GM18511 (cell line): ENCODE measurements at regions not wholly inside any gene's neighbourhood (a gene's known extent, or its start where the extent isn't known, plus 50 kb on each side); places are given as distances from the start of the nearest gene placed in this dataset.
A peak's percentile ranks its signal among the peaks of the same experiment; 100 is the strongest.
"Not testable (repeated sequence)": the region's sequence is repeated elsewhere in the genome, so short reads cannot be mapped to it uniquely, and the experiment has no call there.

Experiments used
- ATAC-seq: cut with Tn5 transposase; IDR thresholded peaks from one replicate; pipeline ENCODE4 v1.9.1; 2021; ENCODE audit warnings: mild to moderate bottlenecking, moderate library complexity; ENCODE audit not compliant: unreplicated experiment

DNA sequence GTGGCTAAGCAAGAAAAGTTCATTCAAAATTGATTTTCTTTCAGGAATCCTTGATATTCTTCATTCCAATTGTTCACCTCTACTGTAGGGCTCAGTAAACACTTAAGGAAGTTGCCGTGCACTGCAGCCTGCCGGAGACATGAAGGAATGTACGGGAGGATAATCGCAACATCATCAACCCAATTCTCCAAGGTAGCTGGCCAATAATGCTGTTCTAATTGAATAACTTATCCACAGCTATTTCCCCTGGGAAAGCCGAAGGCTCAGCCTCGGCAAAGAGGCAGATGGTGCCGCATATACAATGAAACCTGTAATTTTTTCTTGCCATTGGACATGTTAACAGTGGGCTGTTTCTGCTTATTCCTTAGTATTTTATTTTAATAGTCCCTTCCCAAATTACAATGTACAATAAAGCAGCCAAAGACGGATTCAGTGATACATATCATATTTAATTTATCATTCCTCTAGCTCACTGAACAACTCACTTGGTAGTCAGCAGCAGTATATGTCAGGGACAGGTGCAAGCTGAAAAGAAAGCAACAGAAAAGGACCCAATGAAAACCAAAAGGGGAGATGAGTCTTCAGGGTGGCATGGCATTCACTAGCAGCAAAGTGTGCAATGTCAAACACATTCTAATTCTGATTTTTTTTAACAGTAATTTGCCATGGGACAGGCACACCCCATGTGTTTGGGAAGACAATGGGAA lies 420.5 kb upstream of the KLF12 start:
- ATAC-seq = no peak

DNA sequence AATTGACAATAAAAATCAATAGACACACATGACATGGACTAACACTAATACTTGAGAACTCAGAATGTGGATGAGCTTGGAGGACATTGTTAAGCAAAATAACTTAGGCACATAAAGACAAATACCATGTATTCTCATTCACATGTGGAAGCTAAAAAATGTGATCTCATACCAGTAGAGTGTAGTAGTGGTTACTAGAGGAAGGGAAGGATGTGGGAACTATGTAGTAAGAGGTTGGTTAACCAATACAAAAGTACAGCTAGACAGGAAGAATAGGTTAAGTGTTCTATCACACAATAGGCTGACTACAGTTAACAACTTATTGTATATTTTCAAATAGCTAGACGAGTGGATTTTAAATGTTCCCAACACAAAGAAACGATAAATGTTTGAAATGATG lies 415.8 kb upstream of the KLF12 start:
- no peak for ATAC-seq

DNA sequence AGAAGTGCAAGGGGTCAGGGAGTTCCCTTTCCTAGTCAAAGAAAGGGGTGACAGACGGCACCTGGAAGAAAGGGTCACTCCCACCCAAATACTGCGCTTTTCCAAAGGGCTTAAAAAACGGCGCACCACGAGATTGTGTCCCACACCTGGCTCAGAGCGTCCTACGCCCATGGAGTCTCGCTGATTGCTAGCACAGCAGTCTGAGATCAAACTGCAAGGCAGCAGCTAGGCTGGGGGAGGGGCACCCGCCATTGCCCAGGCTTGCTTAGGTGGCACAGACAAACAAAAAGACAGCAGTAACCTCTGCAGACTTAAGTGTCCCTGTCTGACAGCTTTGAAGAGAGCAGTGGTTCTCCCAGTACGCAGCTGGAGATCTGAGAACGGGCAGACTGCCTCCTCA lies 402.4 kb upstream of the KLF12 start:
- not testable (repeated sequence) for ATAC-seq

DNA sequence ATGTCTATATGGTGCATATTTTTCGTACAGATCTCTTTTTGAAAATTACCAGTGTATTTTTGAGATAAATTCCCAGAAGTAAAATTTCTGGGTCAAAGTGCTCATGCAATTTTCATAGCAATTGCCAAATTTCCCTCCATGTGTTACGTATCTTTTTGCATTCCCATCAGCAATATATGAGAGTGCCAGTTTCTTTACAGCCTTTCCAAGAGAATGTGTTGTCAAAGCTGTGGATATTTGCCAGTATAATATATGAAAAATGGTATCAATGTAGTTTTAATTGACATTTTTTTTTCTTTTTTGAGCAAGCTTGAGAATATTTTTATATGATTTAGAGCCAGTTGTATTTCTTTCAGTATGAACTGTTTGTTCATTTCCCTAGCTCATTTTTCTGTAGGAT lies 399.0 kb upstream of the KLF12 start:
- ATAC-seq = no peak

DNA sequence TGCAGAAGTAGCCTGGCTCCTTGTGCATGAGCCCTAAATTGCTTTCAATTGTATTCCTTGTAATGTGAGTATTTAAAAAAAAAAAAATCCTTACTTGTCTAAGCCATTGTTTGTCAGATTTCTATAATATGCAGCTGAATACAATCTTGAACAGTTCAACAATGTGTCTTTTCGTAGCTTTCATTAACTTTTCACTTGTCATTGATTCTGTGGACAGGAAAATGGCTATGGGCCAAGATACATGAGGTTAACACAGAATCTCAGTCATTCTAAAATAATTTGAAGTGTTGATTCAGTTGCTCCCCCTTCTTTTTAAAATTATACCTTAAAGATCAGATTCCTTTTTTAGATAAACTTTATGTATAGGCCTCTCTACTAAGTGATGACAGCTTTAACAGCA lies 395.8 kb upstream of the KLF12 start:
- no peak for ATAC-seq

DNA sequence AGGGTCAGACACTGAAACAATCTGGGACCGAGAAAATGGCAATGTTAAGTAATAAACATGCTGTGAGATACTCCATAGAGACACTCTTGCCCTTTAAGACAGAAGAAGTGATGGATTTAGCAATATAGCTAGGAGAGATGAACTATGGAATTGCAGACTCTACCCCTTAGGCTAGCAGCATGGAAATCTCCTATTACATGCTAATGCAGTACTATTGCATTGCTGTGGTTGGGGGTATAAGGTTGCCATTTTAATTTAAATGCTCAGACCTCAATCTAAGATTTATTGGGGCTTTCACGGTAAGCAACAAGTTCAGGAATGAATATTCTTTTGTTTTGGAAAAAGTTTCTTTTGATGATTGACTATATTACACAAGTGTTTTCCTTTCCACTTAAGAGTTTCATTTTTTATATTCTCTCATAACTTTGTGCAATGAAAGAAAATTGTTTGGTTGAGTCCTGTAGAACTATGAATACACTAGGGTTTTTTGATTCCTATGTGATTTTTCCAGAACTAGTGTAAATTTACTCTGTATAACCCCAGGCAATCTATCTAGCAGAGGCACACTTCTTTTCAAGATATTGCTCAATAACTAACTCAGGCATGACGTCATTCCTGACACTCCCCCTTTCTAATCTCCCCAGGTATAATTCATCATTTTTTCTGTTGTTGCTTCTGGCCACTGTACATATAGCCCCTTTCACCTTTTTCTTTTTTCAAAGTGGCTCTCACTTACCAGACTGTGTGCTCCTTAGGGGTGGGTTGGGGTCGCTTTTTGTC lies 394.7 kb upstream of the KLF12 start:
- no peak for ATAC-seq

DNA sequence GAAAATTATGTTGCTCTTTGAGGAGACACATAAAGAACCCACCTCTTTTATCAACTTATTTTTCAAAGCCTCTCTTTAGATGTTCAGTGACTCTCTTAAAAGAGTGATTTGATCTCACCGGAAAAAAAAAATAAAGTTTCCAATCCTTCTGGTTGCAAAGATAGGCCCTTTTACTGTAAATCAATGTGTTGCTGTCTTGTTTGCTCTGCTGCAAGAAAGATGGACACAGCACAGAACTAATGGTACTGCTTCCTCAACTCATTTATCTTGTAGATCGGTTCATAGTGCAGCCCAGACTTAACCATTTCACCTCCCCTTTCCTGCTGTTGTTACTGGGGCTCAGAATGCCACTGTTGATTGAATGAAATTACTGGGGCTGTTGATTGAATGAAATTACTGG lies 388.9 kb upstream of the KLF12 start:
- ATAC-seq = no peak

DNA sequence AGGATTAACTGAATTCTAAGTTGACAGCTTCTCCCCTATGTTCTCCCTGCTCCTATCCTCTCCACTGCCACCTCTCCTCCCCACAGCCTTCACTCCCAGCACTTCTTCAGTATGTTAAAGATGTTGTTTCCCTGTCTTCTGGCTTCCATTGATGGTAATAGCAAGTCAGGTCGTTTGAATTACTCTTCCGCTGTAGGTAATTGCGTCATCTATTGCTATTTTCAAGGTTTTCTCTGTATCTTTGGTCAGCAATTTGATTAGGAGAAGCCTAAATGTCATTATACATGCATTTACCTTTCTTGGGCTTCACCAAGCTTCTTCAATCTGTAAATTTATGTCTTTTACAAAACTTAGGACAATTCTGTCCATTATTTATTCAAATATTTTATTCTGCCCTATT lies 377.3 kb upstream of the KLF12 start:
- no peak for ATAC-seq

DNA sequence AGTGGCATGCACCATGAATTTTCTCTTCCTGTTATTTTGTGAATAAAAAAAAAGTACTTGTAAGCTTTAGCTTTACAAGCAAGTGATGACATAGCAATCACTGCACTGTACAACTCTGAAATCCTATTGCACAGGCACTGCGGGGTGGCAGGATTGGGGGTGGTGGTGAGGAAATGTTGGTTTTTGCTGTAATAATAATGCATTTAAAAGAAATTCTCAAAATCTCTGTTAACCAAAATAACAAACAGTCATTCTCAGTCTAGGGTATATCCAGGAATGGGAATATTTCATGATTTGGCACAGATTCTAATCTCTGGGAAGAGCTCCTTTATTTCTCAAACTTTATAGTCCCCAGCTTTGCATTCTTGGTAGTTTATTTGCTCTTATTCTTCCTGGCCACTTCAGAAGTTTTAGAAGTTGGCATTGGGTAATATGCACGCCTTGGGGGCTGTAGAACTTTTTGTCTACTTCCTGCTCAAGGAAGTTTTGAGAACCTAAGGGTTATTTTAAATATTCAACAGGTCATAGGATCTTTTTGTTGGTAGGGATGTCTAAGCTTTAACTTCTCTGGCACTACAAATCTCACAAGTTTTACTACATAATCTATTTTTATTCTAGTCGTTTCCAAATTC lies 353.0 kb upstream of the KLF12 start:
- no peak for ATAC-seq

DNA sequence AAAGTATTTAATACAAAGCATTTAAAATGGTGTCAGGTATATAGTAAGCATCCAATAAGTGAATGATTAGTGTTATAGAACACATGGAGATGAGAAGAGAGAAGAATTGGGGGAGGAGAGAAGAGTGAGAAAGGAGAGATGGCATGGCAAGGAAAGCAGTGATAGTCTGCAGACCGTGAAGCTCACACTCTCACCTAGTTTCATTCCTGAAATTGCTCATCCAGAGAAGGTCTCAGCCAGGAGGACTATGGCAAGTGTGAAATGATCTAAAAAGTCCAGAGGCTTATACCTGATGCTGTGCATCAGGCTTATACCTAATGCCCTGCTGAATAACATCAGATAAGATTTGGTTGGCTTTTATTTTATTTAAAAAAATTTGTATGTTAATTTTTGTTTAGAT lies 351.6 kb upstream of the KLF12 start:
- ATAC-seq = no peak

DNA sequence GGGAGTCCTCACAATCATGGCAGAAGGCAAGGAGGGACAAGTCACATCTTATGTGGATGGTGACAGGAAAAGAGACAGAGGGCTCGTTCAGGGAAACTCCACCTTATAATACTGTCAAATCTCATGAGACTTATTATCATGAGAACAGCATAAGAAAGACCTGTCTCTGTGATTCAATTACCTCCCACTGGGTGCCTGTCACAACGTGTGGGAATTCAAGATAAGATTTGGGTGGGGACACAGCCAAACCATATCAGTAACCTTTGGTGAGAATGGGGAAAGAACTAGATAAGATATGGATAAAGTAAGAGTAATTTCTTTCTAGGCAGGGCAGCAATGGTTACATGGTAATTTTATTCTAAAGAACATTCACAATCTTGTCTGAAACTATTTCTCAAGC lies 344.9 kb upstream of the KLF12 start:
- no peak for ATAC-seq

DNA sequence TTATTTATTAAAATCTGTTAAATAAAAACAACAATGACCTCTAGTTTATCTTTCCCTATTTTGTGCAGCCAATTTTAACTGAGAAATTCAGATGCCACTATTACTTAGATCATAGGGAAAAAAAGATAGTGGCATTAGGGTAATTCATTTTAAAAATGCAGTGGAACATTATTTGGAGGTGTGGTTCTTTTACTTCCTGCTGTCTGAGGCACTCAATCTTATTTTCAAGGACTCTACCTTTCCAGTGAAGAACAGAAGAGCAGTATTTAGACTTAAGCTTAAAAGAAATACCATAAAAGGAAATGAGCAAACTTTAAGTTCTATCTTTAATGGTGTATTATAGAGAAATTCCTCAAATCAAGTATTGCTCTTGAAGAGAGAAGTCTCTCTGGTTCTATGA lies 342.6 kb upstream of the KLF12 start:
- ATAC-seq = no peak

DNA sequence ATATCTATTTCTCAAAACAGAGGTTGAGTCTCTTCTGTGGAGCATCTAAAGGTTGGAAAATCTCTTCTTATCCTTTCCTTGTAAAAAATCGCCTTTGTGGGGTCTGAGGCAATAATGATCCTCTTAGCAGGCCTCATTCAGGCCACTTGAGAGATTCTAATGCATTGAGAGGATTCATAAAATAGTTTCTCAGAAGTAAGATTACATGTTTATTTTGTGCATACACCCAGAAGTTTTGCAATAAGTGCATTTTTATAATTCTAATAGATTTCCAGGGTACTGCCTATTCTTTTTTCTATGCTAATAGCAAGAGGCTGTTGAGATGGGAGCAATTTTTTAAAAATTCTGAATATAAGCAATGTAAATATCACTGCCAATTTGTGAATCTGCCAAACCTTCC lies 342.2 kb upstream of the KLF12 start:
- ATAC-seq = no peak

DNA sequence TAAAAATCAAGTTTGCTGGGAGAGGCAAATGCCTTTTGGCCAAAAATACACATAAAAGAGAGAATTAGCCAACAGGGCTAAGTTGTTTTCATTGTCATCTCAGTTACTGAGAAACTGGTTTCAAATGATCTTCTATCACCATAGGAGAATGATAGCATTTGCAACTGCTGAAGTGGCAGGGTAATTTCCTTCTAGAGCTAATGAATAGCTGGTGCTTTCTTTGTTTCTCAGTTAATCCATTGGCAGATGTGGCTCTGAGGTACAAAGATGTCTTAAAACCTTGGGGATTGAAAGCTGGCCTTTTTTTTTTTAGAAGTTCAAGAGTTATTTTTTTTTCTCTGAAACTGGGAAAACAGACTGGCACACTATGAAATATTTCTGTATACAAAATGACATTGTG lies 332.7 kb upstream of the KLF12 start:
- no peak for ATAC-seq

DNA sequence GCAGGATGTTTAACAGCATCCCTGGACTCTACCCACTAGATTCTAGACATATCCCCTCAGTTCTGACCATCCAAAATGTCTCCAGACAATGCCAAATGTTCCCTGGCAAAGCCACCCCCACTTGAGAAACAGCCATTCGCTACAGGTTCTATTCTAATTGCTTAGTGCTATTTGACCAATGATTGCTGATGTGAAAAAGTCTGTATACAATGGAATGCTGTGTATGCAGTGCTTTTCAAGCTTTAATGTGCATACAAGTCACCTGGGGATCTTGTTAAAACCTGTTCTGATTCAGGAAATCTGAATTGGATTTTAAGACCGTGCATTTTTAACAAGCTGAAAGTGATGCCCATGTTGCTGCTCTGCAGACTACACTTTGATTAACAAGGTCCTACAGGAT lies 331.8 kb upstream of the KLF12 start:
- ATAC-seq = no peak

DNA sequence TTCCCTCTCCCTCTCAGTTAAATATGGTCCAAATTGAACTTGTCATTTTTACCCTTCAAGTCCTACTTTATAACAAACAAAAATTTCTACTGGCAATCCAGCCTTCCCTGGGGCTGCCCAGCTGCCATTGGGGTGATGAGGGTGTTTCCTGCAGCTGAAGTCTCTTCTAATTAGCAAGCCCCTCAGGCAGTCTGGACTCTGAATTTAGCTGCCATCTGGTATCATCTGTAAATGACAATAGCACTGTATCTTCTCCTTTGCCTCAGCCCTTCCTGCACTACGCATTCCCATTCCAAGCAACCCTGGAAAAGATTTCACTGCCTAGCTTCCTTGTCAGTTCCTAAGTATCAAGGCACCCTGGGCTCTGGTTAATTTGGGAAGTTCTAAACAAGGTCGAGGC lies 331.1 kb upstream of the KLF12 start:
- ATAC-seq = no peak

DNA sequence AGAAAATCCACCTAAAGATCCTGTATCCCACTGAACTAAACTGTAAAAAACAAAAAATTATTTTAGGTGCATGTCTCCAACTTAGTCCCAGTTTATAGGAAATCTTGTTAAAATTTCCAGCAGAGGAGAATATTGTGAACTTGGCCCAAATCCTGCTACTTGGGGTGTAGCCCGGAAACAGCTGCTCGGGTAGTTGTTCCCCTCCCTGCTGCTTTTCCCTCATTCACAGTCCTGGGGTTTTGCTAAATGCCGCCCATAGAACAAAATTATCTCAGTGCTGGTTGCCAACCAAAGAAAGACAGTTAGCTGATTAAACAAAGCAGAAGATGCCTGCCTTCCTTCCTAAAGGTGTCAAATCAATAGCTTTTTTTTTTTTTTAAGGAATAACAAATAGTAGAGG lies 330.5 kb upstream of the KLF12 start:
- no peak for ATAC-seq

DNA sequence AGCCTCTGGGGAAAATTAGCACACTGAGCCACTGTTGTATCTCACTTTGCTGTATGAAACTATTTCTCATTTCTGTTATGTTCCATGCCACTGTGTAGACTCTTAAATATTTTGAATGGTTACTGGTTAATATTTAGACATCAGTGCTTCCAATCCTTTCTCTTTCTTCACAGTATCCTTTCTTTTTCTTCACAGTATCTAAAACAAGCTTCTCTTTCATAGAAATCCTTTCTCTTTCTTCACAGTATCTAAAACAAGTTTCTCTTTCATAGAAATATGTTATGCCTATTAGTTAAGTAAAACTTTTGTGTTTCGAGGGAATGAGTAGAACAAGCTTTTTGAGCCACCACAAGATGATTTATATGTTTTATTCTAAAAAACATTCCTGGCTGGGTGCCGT lies 326.8 kb upstream of the KLF12 start:
- ATAC-seq = no peak

DNA sequence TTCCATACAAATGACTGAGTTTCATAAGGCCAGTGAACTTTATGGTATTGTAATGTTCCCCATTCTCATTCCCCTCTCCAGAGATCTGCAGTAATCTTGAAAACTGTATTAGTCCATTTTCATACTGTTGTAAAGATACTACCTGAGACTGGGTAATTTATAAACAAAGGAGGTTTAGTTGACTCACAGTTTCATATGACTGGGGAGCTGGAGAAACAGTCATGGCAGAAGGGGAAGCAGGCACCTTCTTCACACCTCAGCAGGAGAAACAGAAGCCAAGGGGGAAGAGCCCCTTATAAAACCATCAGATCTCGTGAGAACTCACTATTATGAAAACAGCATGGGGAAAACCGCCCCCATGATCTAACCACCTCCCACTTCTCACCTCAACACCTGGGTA lies 318.7 kb upstream of the KLF12 start:
- ATAC-seq = peak; percentile 56

DNA sequence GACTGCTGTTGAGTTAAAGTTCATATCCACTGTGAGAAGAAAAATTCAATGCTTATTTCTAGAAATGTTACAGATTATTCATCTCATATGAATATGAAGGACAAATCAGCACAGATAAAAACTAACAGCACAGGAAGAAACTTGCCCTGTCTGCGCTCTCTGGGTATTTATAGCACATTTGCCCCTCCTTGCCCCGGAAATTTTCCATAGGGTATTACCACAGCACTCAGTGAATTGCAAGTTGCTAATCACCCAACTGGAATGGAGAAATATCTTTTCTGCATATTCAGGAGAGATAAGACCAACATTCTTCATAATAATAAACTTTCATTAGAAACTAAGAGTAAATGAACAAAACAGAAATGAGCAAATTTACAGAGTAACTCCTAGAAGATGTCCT lies 318.0 kb upstream of the KLF12 start:
- no peak for ATAC-seq

DNA sequence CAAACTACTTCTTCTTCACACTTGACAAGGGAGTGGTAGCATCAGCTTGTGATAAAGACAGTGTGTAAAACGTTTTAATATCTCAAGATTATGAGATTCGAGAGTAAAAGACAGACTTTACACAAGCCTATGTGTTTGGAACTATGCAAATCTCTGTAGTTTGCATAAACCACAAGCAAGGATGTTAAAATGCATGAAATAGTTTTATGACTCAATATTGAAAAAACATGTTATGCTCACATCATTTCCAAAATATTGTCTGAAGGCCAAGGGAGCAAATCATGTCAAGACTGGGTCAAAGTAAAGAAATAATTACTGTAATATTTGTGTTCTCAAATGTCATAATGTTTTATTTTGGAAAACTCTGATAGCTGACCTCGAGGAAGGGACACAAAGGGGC lies 316.8 kb upstream of the KLF12 start:
- no peak for ATAC-seq

DNA sequence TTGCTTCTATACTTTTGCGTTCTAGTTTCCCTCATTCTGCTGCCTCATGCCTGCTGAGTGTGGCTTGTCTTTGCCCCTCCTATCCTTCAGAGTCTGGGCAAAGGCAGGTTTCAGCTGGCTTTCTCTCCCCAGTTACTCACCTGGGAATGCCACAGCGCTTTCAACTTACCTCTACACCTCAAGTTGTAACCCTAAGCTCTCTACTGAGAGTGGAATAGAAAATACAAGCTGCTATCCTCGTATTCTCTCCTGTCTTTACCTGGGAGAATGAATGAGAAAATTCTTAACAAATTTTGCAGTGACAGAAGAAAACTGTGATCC lies 316.3 kb upstream of the KLF12 start:
- ATAC-seq = no peak
